Sigmoid colon (tissue), 4 donors: ENCODE measurements at regions not wholly inside any gene's neighbourhood (a gene's known extent, or its start where the extent isn't known, plus 50 kb on each side); places are given as distances from the start of the nearest gene placed in this dataset.

ENCODE experiments used
- EP300 ChIP-seq, 4 donors: sonication (generic); formaldehyde crosslinking; IDR thresholded peaks; one replicate each; pipeline ENCODE4 v1.6.1; 2017; ENCODE audit warnings: antibody characterized with exemption in 4 of 4
- POLR2AphosphoS5 ChIP-seq, 4 donors: sonication (generic); formaldehyde crosslinking; IDR thresholded peaks; one replicate each; pipeline ENCODE4 v1.6.1; 2017; ENCODE audit warnings: antibody characterized with exemption in 4 of 4
- TF ChIP-seq, protein P1 (sequence below), 4 experiments: fragments of 450-650 bp in 3 of 4; fragments of 200-600 bp in 1 of 4; IDR thresholded peaks; one replicate each; pipeline ENCODE4 v1.5.1; 2016 to 2019; ENCODE audit warnings: antibody characterized with exemption in 4 of 4, mild to moderate bottlenecking in 3 of 4, moderate library complexity in 2 of 4

DNA sequence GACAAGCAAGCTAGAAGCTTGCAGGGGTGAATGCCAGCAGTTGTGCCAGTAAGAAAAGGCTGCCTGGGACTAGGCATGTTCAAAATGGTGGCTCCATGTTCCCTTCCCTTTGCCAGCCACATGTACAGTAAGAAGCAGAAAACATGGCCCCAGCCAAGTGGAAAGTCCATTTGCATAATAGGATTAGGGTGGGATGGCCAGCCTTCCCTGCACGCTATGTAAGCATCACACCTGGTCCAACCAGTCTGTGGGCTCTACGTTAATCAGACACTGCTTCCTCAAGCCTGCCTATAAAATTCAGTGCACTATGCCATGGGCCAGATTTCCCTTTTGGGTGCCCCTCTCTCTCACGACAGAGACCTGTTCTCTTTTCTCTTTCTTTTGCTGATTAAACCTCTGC lies 288.4 kb downstream of the GXYLT1 start:
- TF ChIP-seq, protein P1, sequence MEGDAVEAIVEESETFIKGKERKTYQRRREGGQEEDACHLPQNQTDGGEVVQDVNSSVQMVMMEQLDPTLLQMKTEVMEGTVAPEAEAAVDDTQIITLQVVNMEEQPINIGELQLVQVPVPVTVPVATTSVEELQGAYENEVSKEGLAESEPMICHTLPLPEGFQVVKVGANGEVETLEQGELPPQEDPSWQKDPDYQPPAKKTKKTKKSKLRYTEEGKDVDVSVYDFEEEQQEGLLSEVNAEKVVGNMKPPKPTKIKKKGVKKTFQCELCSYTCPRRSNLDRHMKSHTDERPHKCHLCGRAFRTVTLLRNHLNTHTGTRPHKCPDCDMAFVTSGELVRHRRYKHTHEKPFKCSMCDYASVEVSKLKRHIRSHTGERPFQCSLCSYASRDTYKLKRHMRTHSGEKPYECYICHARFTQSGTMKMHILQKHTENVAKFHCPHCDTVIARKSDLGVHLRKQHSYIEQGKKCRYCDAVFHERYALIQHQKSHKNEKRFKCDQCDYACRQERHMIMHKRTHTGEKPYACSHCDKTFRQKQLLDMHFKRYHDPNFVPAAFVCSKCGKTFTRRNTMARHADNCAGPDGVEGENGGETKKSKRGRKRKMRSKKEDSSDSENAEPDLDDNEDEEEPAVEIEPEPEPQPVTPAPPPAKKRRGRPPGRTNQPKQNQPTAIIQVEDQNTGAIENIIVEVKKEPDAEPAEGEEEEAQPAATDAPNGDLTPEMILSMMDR (IDR thresholded peaks at IDR 0.05) = no peak
- TF ChIP-seq POLR2AphosphoS5 (IDR thresholded peaks at IDR 0.05) (no peak), EP300 (IDR thresholded peaks at IDR 0.05) (no peak)
